ENCODE measurements at regions not wholly inside any gene's neighbourhood (a gene's known extent, or its start where the extent isn't known, plus 50 kb on each side); places are given as distances from the start of the nearest gene placed in this dataset.
"Not testable (repeated sequence)": the region's sequence is repeated elsewhere in the genome, so short reads cannot be mapped to it uniquely, and the experiment has no call there.

DNA sequence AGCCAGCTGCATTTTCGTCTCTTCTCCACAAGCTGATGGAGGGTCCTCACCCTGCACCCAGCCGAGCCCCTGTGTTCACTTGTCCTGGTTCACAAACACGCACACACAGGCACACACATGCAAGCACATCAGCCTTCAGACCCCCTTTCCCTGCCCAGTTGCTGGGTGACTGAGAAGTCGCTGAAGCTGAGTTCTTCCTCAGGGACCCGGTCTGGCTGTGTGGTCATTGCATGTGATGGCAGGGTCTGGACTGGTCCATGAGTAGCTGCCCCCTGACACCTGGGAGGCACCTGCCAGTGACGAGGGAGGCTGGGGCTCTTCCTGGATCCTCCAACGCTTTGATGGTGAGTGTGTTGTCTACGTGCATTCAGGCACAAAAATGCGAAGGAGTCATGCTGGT lies 546.1 kb upstream of the SALL3 start:
- DNase-seq (ENCODE audit: low read depth) = no peak
- no peak for TF ChIP-seq CTCF (IDR thresholded peaks at IDR 0.05; ENCODE audit: low read depth, low read length, missing control alignments)
- in situ Hi-C loops (cut with HindIII; ENCODE audit: low sequenced_read_pairs) = no loop called here
- no peak overlapping the region for H3K4me3 ChIP-seq (ENCODE audit: low read depth, low read length)

DNA sequence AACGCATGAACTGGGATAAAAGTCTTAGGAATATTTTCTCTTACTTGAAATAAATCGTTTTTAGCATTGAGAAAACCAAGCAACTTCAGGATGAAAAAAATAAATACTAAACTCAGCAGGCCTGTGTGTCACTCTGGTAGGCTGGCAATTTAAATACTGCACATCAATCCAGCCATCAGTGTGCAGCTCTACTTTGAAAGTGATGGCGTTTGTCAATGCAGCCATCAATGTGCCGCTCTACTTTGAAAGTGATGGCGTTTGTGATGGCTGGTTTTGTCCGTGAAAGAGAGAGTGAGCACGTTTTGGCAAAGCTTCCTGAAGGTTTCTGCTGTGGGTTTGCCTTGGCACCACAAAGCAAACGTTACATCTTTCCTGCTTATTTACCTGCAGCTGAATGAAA lies 543.5 kb upstream of the SALL3 start:
- no peak overlapping the region for H3K4me3 ChIP-seq (ENCODE audit: low read depth, low read length)
- DNase-seq (ENCODE audit: low read depth) = no peak
- no peak for TF ChIP-seq CTCF (IDR thresholded peaks at IDR 0.05; ENCODE audit: low read depth, low read length, missing control alignments)
- in situ Hi-C loops (cut with HindIII; ENCODE audit: low sequenced_read_pairs) = no loop called here

DNA sequence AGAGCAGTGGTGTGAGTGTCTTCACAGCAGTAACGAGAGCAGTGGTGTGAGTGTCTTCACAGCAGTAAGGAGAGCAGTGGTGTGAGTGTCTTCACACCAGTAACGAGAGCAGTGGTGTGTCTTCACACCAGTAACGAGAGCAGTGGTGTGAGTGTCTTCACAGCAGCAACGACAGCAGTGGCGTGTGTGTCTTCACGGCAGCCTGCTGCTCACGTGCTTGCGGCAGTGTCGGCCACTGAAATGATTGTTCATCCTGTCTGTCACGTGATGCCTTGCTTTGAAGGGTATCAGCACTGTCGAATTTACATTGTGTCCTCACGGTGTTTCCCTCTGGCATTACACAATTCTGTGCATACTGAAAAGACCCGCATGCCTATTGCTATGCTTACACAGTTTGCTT lies 541.4 kb upstream of the SALL3 start:
- in situ Hi-C loops (cut with HindIII; ENCODE audit: low sequenced_read_pairs); H3K4me3 ChIP-seq (ENCODE audit: low read depth, low read length); DNase-seq (ENCODE audit: low read depth): not testable (repeated sequence)

DNA sequence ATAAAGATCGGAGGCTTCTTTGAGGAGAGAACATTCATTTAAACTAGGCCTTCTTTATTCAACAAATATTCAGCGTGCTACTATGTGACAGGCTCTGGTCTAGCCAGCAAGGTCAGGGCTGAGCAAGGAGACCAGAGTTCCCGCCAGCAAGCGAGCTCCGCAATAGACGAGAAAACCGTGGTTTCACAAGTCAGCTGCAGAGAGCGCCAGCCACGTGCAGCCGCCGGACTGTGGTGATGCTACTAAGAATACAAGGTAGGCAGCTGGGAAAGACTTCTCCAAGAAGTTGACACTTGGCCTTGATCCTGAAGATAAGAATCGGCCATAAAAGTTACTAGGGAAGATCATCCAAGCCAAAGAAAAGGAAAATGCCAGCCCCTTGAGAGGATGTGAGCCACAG lies 533.7 kb upstream of the SALL3 start:
- no peak for DNase-seq (ENCODE audit: low read depth)
- TF ChIP-seq CTCF (IDR thresholded peaks at IDR 0.05; ENCODE audit: low read depth, low read length, missing control alignments) = no peak
- no peak overlapping the region for H3K4me3 ChIP-seq (ENCODE audit: low read depth, low read length)
- in situ Hi-C loops (cut with HindIII; ENCODE audit: low sequenced_read_pairs) = no loop called here

GRCh38 chr18:78447211-78447610 lies 532.4 kb upstream of the SALL3 start:
- no peak overlapping the region for H3K4me3 ChIP-seq (ENCODE audit: low read depth, low read length)
- no peak for TF ChIP-seq CTCF (IDR thresholded peaks at IDR 0.05; ENCODE audit: low read depth, low read length, missing control alignments)
- no peak for DNase-seq (ENCODE audit: low read depth)
- in situ Hi-C loops (cut with HindIII; ENCODE audit: low sequenced_read_pairs) = no loop called here

- DNase-seq (ENCODE audit: low read depth) = no peak
- no peak overlapping the region for H3K4me3 ChIP-seq (ENCODE audit: low read depth, low read length)
- no peak for TF ChIP-seq CTCF (IDR thresholded peaks at IDR 0.05; ENCODE audit: low read depth, low read length, missing control alignments)
- in situ Hi-C loops (cut with HindIII; ENCODE audit: low sequenced_read_pairs) = no loop called here
Observed at GRCh38 chr18:78448106-78448505, 531.5 kb upstream of the SALL3 start.

DNA sequence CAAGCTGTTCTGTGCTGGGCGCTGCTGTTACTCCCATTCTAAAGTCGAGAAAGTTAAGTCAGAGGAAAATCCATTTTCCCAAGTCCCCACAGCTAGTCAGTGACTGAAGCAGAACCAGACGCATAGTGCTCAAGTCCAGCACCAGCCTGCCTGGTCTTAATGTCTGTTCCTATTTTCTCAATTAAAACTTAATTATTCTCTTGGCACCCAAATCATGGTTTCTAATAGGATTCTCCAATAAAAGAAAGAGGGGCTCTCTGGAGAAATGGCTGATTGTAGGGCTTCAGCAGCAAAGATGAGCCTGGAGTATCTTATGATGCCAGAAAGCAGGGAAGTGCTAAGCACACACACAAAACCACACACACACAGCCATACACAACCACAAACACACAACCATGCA lies 531.0 kb upstream of the SALL3 start:
- no peak for DNase-seq (ENCODE audit: low read depth)
- TF ChIP-seq CTCF (IDR thresholded peaks at IDR 0.05; ENCODE audit: low read depth, low read length, missing control alignments) = no peak
- in situ Hi-C loops (cut with HindIII; ENCODE audit: low sequenced_read_pairs) = no loop called here
- H3K4me3 ChIP-seq (ENCODE audit: low read depth, low read length) = no peak overlapping the region

Data from astrocyte of the cerebellum (primary cell).